ENCODE measurements at regions not wholly inside any gene's neighbourhood (a gene's known extent, or its start where the extent isn't known, plus 50 kb on each side); places are given as distances from the start of the nearest gene placed in this dataset.
"Not testable (repeated sequence)": the region's sequence is repeated elsewhere in the genome, so short reads cannot be mapped to it uniquely, and the experiment has no call there.

GRCh38 chr10:117619707-117620405 is 77.3 kb downstream of the EMX2 start:
- Histone ChIP-seq H3K4me1 (ENCODE audit: insufficient read depth, low read length) (no peaks in the 10 kb centered on the region), H3K4me3 (ENCODE audit: low read length) (no peak overlapping the region), H3K9me3 (ENCODE audit: insufficient read depth, low read depth, low read length) (0 out of 2 replicates have a peak, but pooled peaks cover 2% of the 10 kb centered on the region), H3K27ac (ENCODE audit: low read depth, low read length) (no peak overlapping the region), H3K27me3 (ENCODE audit: insufficient read depth, low read length) (no peaks in the 10 kb centered on the region), H3K36me3 (ENCODE audit: insufficient read depth, low read length) (no peaks in the 10 kb centered on the region), H3K9ac (ENCODE audit: low read depth, low read length) (no peak overlapping the region)
- WGBS: 92% methylated on average over 9 of the region's 9 CpGs

GRCh38 chr10:117621196-117621595 is 78.7 kb downstream of the EMX2 start:
- Histone ChIP-seq H3K9ac (ENCODE audit: low read depth, low read length) (no peak overlapping the region), H3K27me3 (ENCODE audit: insufficient read depth, low read length) (no peaks in the 10 kb centered on the region), H3K36me3 (ENCODE audit: insufficient read depth, low read length) (no peaks in the 10 kb centered on the region), H3K9me3 (ENCODE audit: insufficient read depth, low read depth, low read length) (0 out of 2 replicates have a peak, but pooled peaks cover 3% of the 10 kb centered on the region), H3K4me3 (ENCODE audit: low read length) (no peak overlapping the region), H3K4me1 (ENCODE audit: insufficient read depth, low read length) (no peaks in the 10 kb centered on the region), H3K27ac (ENCODE audit: low read depth, low read length) (no peak overlapping the region)
- 89% methylated on average over 7 of the region's 7 CpGs for WGBS

GRCh38 chr10:117621795-117622420 is 79.4 kb downstream of the EMX2 start:
- Histone ChIP-seq H3K9me3 (ENCODE audit: insufficient read depth, low read depth, low read length) (0 out of 2 replicates have a peak, but pooled peaks cover 3% of the 10 kb centered on the region), H3K4me1 (ENCODE audit: insufficient read depth, low read length) (no peaks in the 10 kb centered on the region), H3K27me3 (ENCODE audit: insufficient read depth, low read length) (no peaks in the 10 kb centered on the region), H3K27ac (ENCODE audit: low read depth, low read length) (no peak overlapping the region), H3K9ac (ENCODE audit: low read depth, low read length) (no peak overlapping the region), H3K36me3 (ENCODE audit: insufficient read depth, low read length) (no peaks in the 10 kb centered on the region), H3K4me3 (ENCODE audit: low read length) (no peak overlapping the region)
- 91% methylated on average over 7 of the region's 8 CpGs for WGBS

- 92% methylated on average over 10 of the region's 10 CpGs for WGBS
- H3K4me1 ChIP-seq (ENCODE audit: insufficient read depth, low read length): no peaks in the 10 kb centered on the region
- 0 out of 2 replicates have a peak, but pooled peaks cover 3% of the 10 kb centered on the region for H3K9me3 ChIP-seq (ENCODE audit: insufficient read depth, low read depth, low read length)
- H3K4me3 ChIP-seq (ENCODE audit: low read length): no peak overlapping the region
- H3K27me3 ChIP-seq (ENCODE audit: insufficient read depth, low read length): no peaks in the 10 kb centered on the region
- H3K9ac ChIP-seq (ENCODE audit: low read depth, low read length): no peak overlapping the region
- H3K36me3 ChIP-seq (ENCODE audit: insufficient read depth, low read length): no peaks in the 10 kb centered on the region
- no peak overlapping the region for H3K27ac ChIP-seq (ENCODE audit: low read depth, low read length)
Measured at GRCh38 chr10:117622471-117623184, 80.1 kb downstream of the EMX2 start.

- 95% methylated on average over 7 of the region's 8 CpGs for WGBS
- Histone ChIP-seq H3K27ac (ENCODE audit: low read depth, low read length) (no peak overlapping the region), H3K4me3 (ENCODE audit: low read length) (no peak overlapping the region), H3K9me3 (ENCODE audit: insufficient read depth, low read depth, low read length) (0 out of 2 replicates have a peak, but pooled peaks cover 3% of the 10 kb centered on the region), H3K36me3 (ENCODE audit: insufficient read depth, low read length) (no peaks in the 10 kb centered on the region), H3K4me1 (ENCODE audit: insufficient read depth, low read length) (no peaks in the 10 kb centered on the region), H3K9ac (ENCODE audit: low read depth, low read length) (no peak overlapping the region), H3K27me3 (ENCODE audit: insufficient read depth, low read length) (no peaks in the 10 kb centered on the region)
Measured at GRCh38 chr10:117626228-117626627, 83.7 kb downstream of the EMX2 start.

GRCh38 chr10:117627561-117627960 is 85.0 kb downstream of the EMX2 start:
- Histone ChIP-seq H3K9ac (ENCODE audit: low read depth, low read length) (no peak overlapping the region), H3K4me3 (ENCODE audit: low read length) (no peak overlapping the region), H3K27me3 (ENCODE audit: insufficient read depth, low read length) (no peaks in the 10 kb centered on the region), H3K27ac (ENCODE audit: low read depth, low read length) (no peak overlapping the region), H3K9me3 (ENCODE audit: insufficient read depth, low read depth, low read length) (0 out of 2 replicates have a peak, but pooled peaks cover 3% of the 10 kb centered on the region), H3K4me1 (ENCODE audit: insufficient read depth, low read length) (no peaks in the 10 kb centered on the region), H3K36me3 (ENCODE audit: insufficient read depth, low read length) (no peaks in the 10 kb centered on the region)
- 93% methylated on average over 4 of the region's 4 CpGs for WGBS

GRCh38 chr10:117629717-117630116 is 87.2 kb downstream of the EMX2 start:
- H3K4me1 ChIP-seq (ENCODE audit: insufficient read depth, low read length); H3K36me3 ChIP-seq (ENCODE audit: insufficient read depth, low read length); H3K9ac ChIP-seq (ENCODE audit: low read depth, low read length); H3K4me3 ChIP-seq (ENCODE audit: low read length); H3K9me3 ChIP-seq (ENCODE audit: insufficient read depth, low read depth, low read length); H3K27ac ChIP-seq (ENCODE audit: low read depth, low read length); H3K27me3 ChIP-seq (ENCODE audit: insufficient read depth, low read length): not testable (repeated sequence)
- 94% methylated on average over 9 of the region's 9 CpGs for whole genome bisulfite sequencing

- no peaks in the 10 kb centered on the region for H3K9me3 ChIP-seq (ENCODE audit: insufficient read depth, low read depth, low read length)
- no peak overlapping the region for H3K9ac ChIP-seq (ENCODE audit: low read depth, low read length)
- no peak overlapping the region for H3K27ac ChIP-seq (ENCODE audit: low read depth, low read length)
- H3K4me1 ChIP-seq (ENCODE audit: insufficient read depth, low read length): no peaks in the 10 kb centered on the region
- H3K27me3 ChIP-seq (ENCODE audit: insufficient read depth, low read length): no peaks in the 10 kb centered on the region
- no peaks in the 10 kb centered on the region for H3K36me3 ChIP-seq (ENCODE audit: insufficient read depth, low read length)
- 90% methylated on average over 11 of the region's 11 CpGs for WGBS
- H3K4me3 ChIP-seq (ENCODE audit: low read length): no peak overlapping the region
Measured at GRCh38 chr10:117631276-117632145, 89.0 kb downstream of the EMX2 start.

GRCh38 chr10:117632406-117632805 is 89.9 kb downstream of the EMX2 start:
- Histone ChIP-seq H3K4me1 (ENCODE audit: insufficient read depth, low read length) (no peaks in the 10 kb centered on the region), H3K36me3 (ENCODE audit: insufficient read depth, low read length) (no peaks in the 10 kb centered on the region), H3K27me3 (ENCODE audit: insufficient read depth, low read length) (no peaks in the 10 kb centered on the region), H3K4me3 (ENCODE audit: low read length) (no peak overlapping the region), H3K27ac (ENCODE audit: low read depth, low read length) (no peak overlapping the region), H3K9ac (ENCODE audit: low read depth, low read length) (no peak overlapping the region), H3K9me3 (ENCODE audit: insufficient read depth, low read depth, low read length) (no peaks in the 10 kb centered on the region)
- 90% methylated on average over 7 of the region's 7 CpGs for WGBS

- H3K4me1 ChIP-seq (ENCODE audit: insufficient read depth, low read length): no peaks in the 10 kb centered on the region
- H3K4me3 ChIP-seq (ENCODE audit: low read length): no peak overlapping the region
- no peak overlapping the region for H3K27ac ChIP-seq (ENCODE audit: low read depth, low read length)
- no peak overlapping the region for H3K9ac ChIP-seq (ENCODE audit: low read depth, low read length)
- no peaks in the 10 kb centered on the region; the same call in 1 of the 2 replicates for H3K27me3 ChIP-seq (ENCODE audit: insufficient read depth, low read length)
- H3K36me3 ChIP-seq (ENCODE audit: insufficient read depth, low read length): no peaks in the 10 kb centered on the region
- no peaks in the 10 kb centered on the region for H3K9me3 ChIP-seq (ENCODE audit: insufficient read depth, low read depth, low read length)
- 88% methylated on average over 4 of the region's 4 CpGs for whole genome bisulfite sequencing
Measured at GRCh38 chr10:117635826-117636225, 93.3 kb downstream of the EMX2 start.

Measured in HUES64 (cell line).